ENCODE measurements at regions not wholly inside any gene's neighbourhood (a gene's known extent, or its start where the extent isn't known, plus 50 kb on each side); places are given as distances from the start of the nearest gene placed in this dataset.

- TF ChIP-seq CTCF (conservative IDR thresholded peaks at IDR 0.05; ENCODE audit: low read depth, low read length), result no peak
- TF ChIP-seq EZH2 (IDR thresholded peaks at IDR 0.05; ENCODE audit: borderline replicate concordance, low read depth, low read length, poor library complexity, severe bottlenecking), result no peak
Measured at GRCh38 chr15:95953032-95953431, 377.5 kb upstream of the NR2F2 start.
